ENCODE measurements at regions not wholly inside any gene's neighbourhood (a gene's known extent, or its start where the extent isn't known, plus 50 kb on each side); places are given as distances from the start of the nearest gene placed in this dataset.

GRCh38 chr3:35383216-35383615 is 256.1 kb upstream of the ARPP21 start:
- no peak for TF ChIP-seq ZFX (IDR thresholded peaks at IDR 0.05)
- no peak for TF ChIP-seq CTCF (conservative IDR thresholded peaks at IDR 0.05)
- no peak overlapping the region for H3K27ac ChIP-seq

- H3K27ac ChIP-seq, result no peak overlapping the region
- TF ChIP-seq ZFX (IDR thresholded peaks at IDR 0.05) (no peak), CTCF (conservative IDR thresholded peaks at IDR 0.05) (no peak)
Measured at GRCh38 chr3:35383719-35384555, 255.4 kb upstream of the ARPP21 start.

GRCh38 chr3:35385271-35385670 is 254.1 kb upstream of the ARPP21 start:
- no peak overlapping the region for H3K27ac ChIP-seq
- TF ChIP-seq ZFX (IDR thresholded peaks at IDR 0.05) (no peak), CTCF (conservative IDR thresholded peaks at IDR 0.05) (no peak)

- H3K27ac ChIP-seq, result no peak overlapping the region
- TF ChIP-seq ZFX (IDR thresholded peaks at IDR 0.05) (no peak), CTCF (conservative IDR thresholded peaks at IDR 0.05) (no peak)
Measured at GRCh38 chr3:35389907-35390306, 249.4 kb upstream of the ARPP21 start.

- no peak for TF ChIP-seq ZFX (IDR thresholded peaks at IDR 0.05)
- no peak for TF ChIP-seq CTCF (conservative IDR thresholded peaks at IDR 0.05)
- no peak overlapping the region for H3K27ac ChIP-seq
Measured at GRCh38 chr3:35392187-35392586, 247.1 kb upstream of the ARPP21 start.

- H3K27ac ChIP-seq, result no peak overlapping the region
- no peak for TF ChIP-seq CTCF (conservative IDR thresholded peaks at IDR 0.05)
- TF ChIP-seq ZFX (IDR thresholded peaks at IDR 0.05), result no peak
Measured at GRCh38 chr3:35393901-35394799, 245.2 kb upstream of the ARPP21 start.

- TF ChIP-seq CTCF (conservative IDR thresholded peaks at IDR 0.05) (no peak), ZFX (IDR thresholded peaks at IDR 0.05) (no peak)
- no peak overlapping the region for H3K27ac ChIP-seq
Measured at GRCh38 chr3:35394905-35395304, 244.4 kb upstream of the ARPP21 start.
